Endothelial cell of umbilical vein (primary cell): ENCODE measurements at regions not wholly inside any gene's neighbourhood (a gene's known extent, or its start where the extent isn't known, plus 50 kb on each side); places are given as distances from the start of the nearest gene placed in this dataset.

ENCODE experiments used
- BruUV-seq: library from RNA; stranded (reverse); fragments of 400-500 nt; replicated peaks from 2 replicates; lab custom pipeline; 2021; lab: Mats Ljungman, UMichigan
- CTCF ChIA-PET: fragments of 300-600, 350-600 bp; sonication (Branson Sonifier 250); formaldehyde crosslinking; loops from one replicate; lab custom pipeline; 2021; ENCODE audit warnings: antibody characterized with exemption, inconsistent platforms; lab: Charles Lee
- POLR2A ChIA-PET: fragments of 300-600, 350-600 bp; sonication (Branson Sonifier 250); formaldehyde crosslinking; loops from one replicate; lab custom pipeline; 2021; ENCODE audit warnings: antibody characterized with exemption, inconsistent platforms; lab: Charles Lee
- DNase-seq: peaks from one replicate; pipeline ENCODE4 v3.0.0-alpha.2; 2011; ENCODE audit warnings: low read depth, low spot score
- FAIRE-seq: peaks from 2 replicates; lab custom pipeline; 2011; peaks lifted over from hg19 to GRCh38; lab: Jason Lieb, UNC
- H2AFZ ChIP-seq: 2 replicates; pipeline ENCODE4 v1.6.0; 2012; ENCODE audit warnings: low read depth, low read length, control low read depth, inconsistent platforms
- H3K27ac ChIP-seq: 2 replicates; pipeline ENCODE4 v1.5.1; 2011; ENCODE audit warnings: low read depth, mild to moderate bottlenecking, control low read depth, low read length, moderate library complexity; ENCODE audit not compliant: insufficient read depth
- H3K27me3 ChIP-seq, 2 experiments: 2 replicates each; pipeline versions ENCODE4 v1.6.0 to v1.6.1; 2011; ENCODE audit warnings: low read length in 2 of 2, mixed read lengths in 1 of 2; ENCODE audit not compliant: control insufficient read depth in 2 of 2, insufficient read depth in 2 of 2
- H3K36me3 ChIP-seq, 2 experiments: 2 replicates in 1 of 2; 3 replicates in 1 of 2; pipeline ENCODE4 v1.5.1; 2011; ENCODE audit warnings: low read length in 2 of 2, mild to moderate bottlenecking in 1 of 2, moderate library complexity in 1 of 2; ENCODE audit not compliant: control insufficient read depth in 2 of 2, insufficient read depth in 2 of 2; ENCODE audit errors: extremely low read depth in 1 of 2
- H3K4me1 ChIP-seq: 3 replicates; pipeline ENCODE4 v1.5.1; 2011; ENCODE audit warnings: mild to moderate bottlenecking, low read length; ENCODE audit not compliant: control insufficient read depth, insufficient read depth; ENCODE audit errors: extremely low read depth
- H3K4me2 ChIP-seq: 2 replicates; pipeline ENCODE4 v1.6.1; 2011; ENCODE audit warnings: low read length, control low read depth, mixed read lengths; ENCODE audit not compliant: insufficient read depth
- H3K4me3 ChIP-seq, 3 experiments: fragments of 200-600 bp in 1 of 3; sonication (generic), shearing (Covaris generic) in 1 of 3; replicated peaks in 1 of 3; 2 replicates each; pipeline ENCODE4 v1.5.1; 2011 to 2016; ENCODE audit warnings: control low read depth in 3 of 3, low read length in 3 of 3, mild to moderate bottlenecking in 2 of 3, inconsistent platforms in 1 of 3, low read depth in 1 of 3, moderate library complexity in 1 of 3; ENCODE audit not compliant: insufficient read depth in 1 of 3
- H3K79me2 ChIP-seq: 2 replicates; pipeline ENCODE4 v1.6.0; 2012; ENCODE audit warnings: low read length, inconsistent platforms; ENCODE audit not compliant: control insufficient read depth, insufficient read depth
- H3K9ac ChIP-seq: replicated peaks from 2 replicates; pipeline ENCODE3; 2011; ENCODE audit warnings: low read length, control low read depth; ENCODE audit not compliant: insufficient read depth; ENCODE audit errors: extremely low read depth
- H3K9me1 ChIP-seq: replicated peaks from 3 replicates; pipeline ENCODE4 v1.6.0; 2011; ENCODE audit warnings: mild to moderate bottlenecking, low read length; ENCODE audit not compliant: control insufficient read depth, insufficient read depth; ENCODE audit errors: extremely low read depth
- H3K9me3 ChIP-seq: replicated peaks from 2 replicates; pipeline ENCODE4 v1.5.1; 2012; ENCODE audit warnings: low read length, inconsistent platforms; ENCODE audit not compliant: control insufficient read depth, insufficient read depth
- H4K20me1 ChIP-seq: replicated peaks from 2 replicates; pipeline ENCODE3; 2011; ENCODE audit warnings: mild to moderate bottlenecking, low read length; ENCODE audit not compliant: control insufficient read depth, insufficient read depth; ENCODE audit errors: extremely low read depth
- CTCF ChIP-seq, 2 donors: IDR thresholded peaks; 1 replicate in 1 of 2; 2 replicates in 1 of 2; pipeline ENCODE4 v1.5.1; 2011; ENCODE audit warnings: low read length in 2 of 2, mild to moderate bottlenecking in 2 of 2, moderate library complexity in 2 of 2, control low read depth in 1 of 2, inconsistent platforms in 1 of 2, low read depth in 1 of 2; ENCODE audit not compliant: insufficient read depth in 1 of 2; ENCODE audit errors: extremely low read depth in 1 of 2
- EZH2 ChIP-seq: IDR thresholded peaks from 2 replicates; pipeline ENCODE4 v1.6.1; 2012; ENCODE audit warnings: borderline replicate concordance, low read depth, mild to moderate bottlenecking, moderate library complexity, low read length, inconsistent platforms; ENCODE audit not compliant: severe bottlenecking
- FOS ChIP-seq: IDR thresholded peaks from 2 replicates; pipeline ENCODE4 v1.6.1; 2011; ENCODE audit warnings: mild to moderate bottlenecking, low read length, moderate library complexity, borderline replicate concordance; ENCODE audit not compliant: insufficient read depth
- GATA2 ChIP-seq: IDR thresholded peaks from 2 replicates; pipeline ENCODE4 v1.7.0; 2011; ENCODE audit warnings: low read depth, mild to moderate bottlenecking, moderate library complexity, mixed read lengths, low read length; ENCODE audit not compliant: insufficient read length, insufficient read depth
- JUN ChIP-seq: IDR thresholded peaks from 2 replicates; pipeline ENCODE4 v1.6.1; 2011; ENCODE audit warnings: borderline replicate concordance, low read depth; ENCODE audit not compliant: insufficient read length, insufficient read depth
- MAX ChIP-seq: IDR thresholded peaks from 2 replicates; pipeline ENCODE4 v1.6.1; 2011; ENCODE audit not compliant: insufficient read depth, insufficient read length
- MYC ChIP-seq: IDR thresholded peaks from one replicate; pipeline ENCODE4 v1.6.1; 2011; ENCODE audit warnings: mild to moderate bottlenecking, low read depth, low read length
- POLR2A ChIP-seq: IDR thresholded peaks from 2 replicates; pipeline ENCODE4 v1.6.1; 2012; ENCODE audit warnings: low read depth, mild to moderate bottlenecking, control low read depth, low read length
- POLR2AphosphoS5 ChIP-seq: IDR thresholded peaks from 2 replicates; pipeline ENCODE4 v1.6.1; 2012; ENCODE audit warnings: low read depth, mild to moderate bottlenecking, control low read depth, low read length, moderate library complexity; ENCODE audit not compliant: insufficient read depth
- dilution Hi-C: fragments of 300-500 bp; cut with MboI; formaldehyde crosslinking; loops from one replicate; pipeline ENCODE4 v1.15.0; 2019; ENCODE audit warnings: low sequenced_read_pairs; ENCODE audit not compliant: extremely low pct_ligation_motif_present
- intact Hi-C: fragments of 100-400 bp; cut with micrococcal nuclease; formaldehyde crosslinking; loops from one replicate; pipeline ENCODE4 v1.10.0; 2022

GRCh38 chr5:98128846-98129245 is 644.6 kb upstream of the RGMB start:
- H3K27me3 ChIP-seq: no peaks in the 10 kb centered on the region
- no peaks in the 10 kb centered on the region for H3K4me1 ChIP-seq
- H3K36me3 ChIP-seq: no peaks in the 10 kb centered on the region
- no peak overlapping the region for H3K4me3 ChIP-seq
- FAIRE-seq (no peak), DNase-seq (no peak)
- ChIA-PET POLR2A (no interaction called here), CTCF (interaction anchor here (1.0 to 1.6 kb wide), 2 partner anchors 9 to 18 kb away, joined by 3 to 4 read pairs; no protein-coding TSS in a partner anchor)
- TF ChIP-seq EZH2: no peak
- no peak for TF ChIP-seq MAX
- TF ChIP-seq POLR2A: no peak
- TF ChIP-seq POLR2AphosphoS5: no peak
- TF ChIP-seq MYC: no peak
- TF ChIP-seq GATA2: no peak
- no peak for TF ChIP-seq JUN
- TF ChIP-seq FOS: no peak
- no peak for TF ChIP-seq CTCF (IDR thresholded peaks at IDR 0.05; ENCODE audit: extremely low read depth in 1 of 2, insufficient read depth in 1 of 2, low read depth in 1 of 2, low read length in 2 of 2)
- no TSS peak for BruUV-seq
- H3K9ac ChIP-seq: no peak overlapping the region
- H3K9me1 ChIP-seq: no peaks in the 10 kb centered on the region
- intact Hi-C loops (no loop called here), dilution Hi-C loops (no loop called here)
- no peaks in the 10 kb centered on the region for H3K9me3 ChIP-seq
- no peak overlapping the region for H3K27ac ChIP-seq
- H3K79me2 ChIP-seq: no peaks in the 10 kb centered on the region
- no peak overlapping the region for H2AFZ ChIP-seq
- H4K20me1 ChIP-seq: no peaks in the 10 kb centered on the region
- H3K4me2 ChIP-seq: no peak overlapping the region
